ENCODE measurements at regions not wholly inside any gene's neighbourhood (a gene's known extent, or its start where the extent isn't known, plus 50 kb on each side); places are given as distances from the start of the nearest gene placed in this dataset.

DNA sequence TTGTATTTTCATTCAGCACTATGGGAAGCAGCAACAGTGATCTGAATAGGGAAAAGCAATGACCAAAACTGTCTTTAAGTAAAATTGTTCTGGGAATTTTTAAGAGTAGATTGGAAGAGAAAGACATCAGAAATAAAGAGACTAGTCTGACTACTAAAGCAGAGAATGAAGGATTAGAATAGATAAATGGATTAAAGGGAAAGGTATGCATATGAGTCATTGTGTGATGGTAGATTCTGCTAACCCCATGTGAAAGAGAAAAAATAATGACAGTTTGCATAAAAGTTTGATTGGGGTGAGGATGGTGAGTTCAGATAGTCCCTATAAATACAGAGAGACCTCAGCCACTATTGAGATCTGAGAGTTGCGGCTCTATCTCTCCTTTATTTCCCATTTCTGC lies 139.6 kb upstream of the DCC start:
- TF ChIP-seq, protein P1, sequence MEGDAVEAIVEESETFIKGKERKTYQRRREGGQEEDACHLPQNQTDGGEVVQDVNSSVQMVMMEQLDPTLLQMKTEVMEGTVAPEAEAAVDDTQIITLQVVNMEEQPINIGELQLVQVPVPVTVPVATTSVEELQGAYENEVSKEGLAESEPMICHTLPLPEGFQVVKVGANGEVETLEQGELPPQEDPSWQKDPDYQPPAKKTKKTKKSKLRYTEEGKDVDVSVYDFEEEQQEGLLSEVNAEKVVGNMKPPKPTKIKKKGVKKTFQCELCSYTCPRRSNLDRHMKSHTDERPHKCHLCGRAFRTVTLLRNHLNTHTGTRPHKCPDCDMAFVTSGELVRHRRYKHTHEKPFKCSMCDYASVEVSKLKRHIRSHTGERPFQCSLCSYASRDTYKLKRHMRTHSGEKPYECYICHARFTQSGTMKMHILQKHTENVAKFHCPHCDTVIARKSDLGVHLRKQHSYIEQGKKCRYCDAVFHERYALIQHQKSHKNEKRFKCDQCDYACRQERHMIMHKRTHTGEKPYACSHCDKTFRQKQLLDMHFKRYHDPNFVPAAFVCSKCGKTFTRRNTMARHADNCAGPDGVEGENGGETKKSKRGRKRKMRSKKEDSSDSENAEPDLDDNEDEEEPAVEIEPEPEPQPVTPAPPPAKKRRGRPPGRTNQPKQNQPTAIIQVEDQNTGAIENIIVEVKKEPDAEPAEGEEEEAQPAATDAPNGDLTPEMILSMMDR (conservative IDR thresholded peaks at IDR 0.05) = no peak
- TF ChIP-seq ZFX (IDR thresholded peaks at IDR 0.05) = no peak

Data from C4-2B (cell line).